Activated CD4-positive, CD25-positive, alpha-beta regulatory T cell treated with anti-CD3 and anti-CD28 coated beads, Interleukin-2, amount 50 U/mL, for 72 hours (primary cell): ENCODE measurements at regions not wholly inside any gene's neighbourhood (a gene's known extent, or its start where the extent isn't known, plus 50 kb on each side); places are given as distances from the start of the nearest gene placed in this dataset.
"Not testable (repeated sequence)": the region's sequence is repeated elsewhere in the genome, so short reads cannot be mapped to it uniquely, and the experiment has no call there.

Experiments
- DNase-seq: peaks from one replicate; pipeline ENCODE4 v3.0.0; 2021

DNA sequence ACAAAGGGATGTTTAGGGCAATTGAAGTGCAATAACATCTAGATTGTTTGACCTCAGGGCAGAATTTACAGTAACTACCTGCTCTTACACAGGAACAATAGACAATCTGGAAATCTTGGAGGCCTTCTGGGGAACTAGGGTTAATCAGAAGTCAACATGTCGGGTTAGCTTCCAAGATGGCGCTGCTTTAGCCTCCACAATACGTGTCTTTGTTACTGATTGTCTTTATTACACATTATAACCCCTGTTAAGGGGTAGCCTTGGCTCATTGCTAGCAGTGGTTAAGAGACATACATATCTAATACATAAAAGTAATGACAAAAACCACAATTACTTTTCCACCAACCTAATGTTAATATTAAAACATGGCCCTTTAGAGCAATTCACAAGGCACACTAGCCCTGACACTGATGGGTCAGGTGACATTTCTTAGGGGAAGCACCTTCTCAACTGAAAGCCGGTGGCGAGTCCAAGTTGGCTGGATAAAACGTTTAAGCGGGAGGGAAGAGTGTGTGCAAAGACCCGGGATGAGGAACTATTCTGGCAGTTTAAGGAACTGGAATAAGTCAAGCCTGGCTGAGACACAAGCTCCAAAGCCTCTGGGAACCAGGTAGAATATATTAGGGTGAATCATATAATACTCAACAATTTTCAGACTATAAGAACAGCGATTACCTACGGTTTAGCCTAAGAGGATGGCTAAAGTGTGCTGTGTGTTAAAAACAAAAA lies 236.9 kb downstream of the BCAS1 start:
- DNase-seq: no peak

DNA sequence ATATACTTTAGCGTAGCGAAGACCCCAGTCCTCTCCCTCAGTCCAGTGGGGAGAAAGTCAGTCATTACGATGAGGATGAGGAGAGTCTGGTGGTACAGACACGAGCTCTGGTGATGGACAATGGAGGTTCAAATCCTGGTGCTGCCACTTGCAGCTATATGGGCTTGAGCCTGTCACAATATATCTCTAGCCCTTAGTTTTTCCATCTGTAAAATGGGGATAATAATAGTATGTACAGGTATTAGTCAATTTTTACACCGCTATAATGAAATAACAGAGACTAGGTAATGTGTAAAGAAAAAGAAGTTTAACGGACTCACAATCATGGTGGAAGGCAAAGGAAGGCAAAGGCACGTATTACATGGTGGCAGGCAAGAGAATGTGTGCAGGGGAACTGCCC lies 237.9 kb downstream of the BCAS1 start:
- DNase-seq: no peak

DNA sequence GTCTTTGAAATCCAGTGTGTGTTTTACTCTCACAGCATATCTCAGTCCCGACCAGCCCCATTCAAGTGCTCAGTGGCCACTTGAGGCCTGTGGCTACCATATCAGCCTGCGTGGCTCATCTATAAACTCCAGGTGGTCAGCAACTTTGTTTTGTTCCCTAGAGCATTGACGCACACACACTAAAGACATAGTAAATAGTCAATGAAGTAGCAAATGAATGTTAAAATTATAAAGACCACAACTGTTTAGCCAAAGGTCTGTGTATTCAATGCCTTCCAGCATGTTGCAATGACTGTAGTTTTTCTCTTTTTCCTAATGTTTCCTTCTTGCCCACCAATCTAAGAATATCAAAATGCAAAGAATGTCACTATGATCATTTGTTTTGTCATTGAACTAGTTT lies 238.2 kb upstream of the ZNF217 start:
- DNase-seq: no peak

DNA sequence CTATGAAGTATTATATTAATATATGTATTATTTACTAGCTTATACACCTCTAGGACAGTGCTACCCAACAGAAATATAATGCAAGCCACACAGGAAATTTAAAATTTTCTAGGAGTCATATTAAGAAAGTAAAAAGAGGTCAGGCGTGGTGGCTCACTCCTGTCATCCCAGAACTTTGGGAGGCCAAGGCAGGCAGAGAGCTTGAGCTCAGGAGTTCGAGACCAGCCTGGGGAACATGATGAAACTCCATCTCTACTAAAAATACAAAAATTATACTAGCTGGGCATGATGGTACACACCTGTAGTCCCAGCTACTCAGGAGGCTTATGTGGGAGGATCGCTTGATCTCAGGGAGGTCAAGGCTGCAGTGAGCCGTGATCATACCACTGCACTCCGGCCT lies 237.6 kb upstream of the ZNF217 start:
- no peak for DNase-seq

DNA sequence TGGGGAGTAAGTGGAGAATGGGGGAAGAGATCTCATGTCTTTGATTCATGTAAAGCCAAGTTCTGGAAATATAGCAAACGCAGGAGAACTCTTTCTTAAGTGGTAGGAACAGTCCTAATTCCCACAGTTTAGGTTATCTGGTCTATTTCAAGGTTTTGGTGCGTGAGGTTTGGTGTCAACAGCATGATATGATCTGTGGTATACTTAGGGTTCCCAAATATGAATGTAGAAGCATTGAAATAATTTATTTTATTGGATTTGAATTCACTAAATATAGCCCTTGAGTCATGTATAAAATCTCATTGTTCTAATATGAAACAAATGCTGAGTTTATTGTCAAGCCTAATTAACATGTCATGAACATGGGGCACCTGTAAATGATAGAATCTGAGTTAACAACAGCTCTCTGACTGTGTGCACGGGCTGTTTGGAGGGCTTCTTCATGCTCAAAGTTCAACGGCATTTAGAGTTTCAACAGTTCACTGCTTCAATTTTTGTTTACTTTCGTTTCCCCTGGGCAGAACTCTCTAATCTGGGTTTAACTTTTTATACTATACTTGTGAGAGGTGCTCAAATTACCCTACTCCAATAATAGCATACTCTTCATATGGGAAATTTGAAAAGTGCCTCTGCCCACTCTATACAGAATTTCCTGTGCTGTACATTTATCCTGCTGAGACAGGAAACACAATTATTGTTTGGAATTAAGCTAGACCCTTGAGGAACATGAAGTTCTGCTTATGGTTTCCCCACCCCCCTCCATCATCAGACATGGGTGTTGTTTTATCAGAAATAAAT lies 236.3 kb upstream of the ZNF217 start:
- no peak for DNase-seq

DNA sequence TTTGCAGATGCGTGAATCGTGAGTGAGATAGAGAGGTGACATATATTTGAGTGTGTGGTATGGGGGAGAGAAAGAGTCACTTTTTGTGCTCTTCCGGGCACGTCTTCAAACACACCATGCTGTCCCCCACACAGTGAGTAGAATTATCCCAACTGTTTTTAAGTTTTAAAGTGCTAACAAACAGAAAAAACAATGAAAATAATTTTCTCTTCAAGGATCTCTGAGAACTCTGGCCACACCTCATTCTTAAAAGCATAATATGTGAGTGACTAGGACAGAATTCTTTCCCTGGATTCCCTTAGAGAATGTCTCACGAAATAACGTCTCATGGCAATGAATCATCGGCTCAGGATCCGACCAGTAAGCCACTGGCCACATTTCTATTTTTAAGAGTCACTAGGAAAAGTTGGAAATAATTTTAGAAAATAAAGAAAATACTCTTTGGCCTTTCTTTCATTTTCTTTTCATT lies 235.7 kb upstream of the ZNF217 start:
- DNase-seq: no peak

DNA sequence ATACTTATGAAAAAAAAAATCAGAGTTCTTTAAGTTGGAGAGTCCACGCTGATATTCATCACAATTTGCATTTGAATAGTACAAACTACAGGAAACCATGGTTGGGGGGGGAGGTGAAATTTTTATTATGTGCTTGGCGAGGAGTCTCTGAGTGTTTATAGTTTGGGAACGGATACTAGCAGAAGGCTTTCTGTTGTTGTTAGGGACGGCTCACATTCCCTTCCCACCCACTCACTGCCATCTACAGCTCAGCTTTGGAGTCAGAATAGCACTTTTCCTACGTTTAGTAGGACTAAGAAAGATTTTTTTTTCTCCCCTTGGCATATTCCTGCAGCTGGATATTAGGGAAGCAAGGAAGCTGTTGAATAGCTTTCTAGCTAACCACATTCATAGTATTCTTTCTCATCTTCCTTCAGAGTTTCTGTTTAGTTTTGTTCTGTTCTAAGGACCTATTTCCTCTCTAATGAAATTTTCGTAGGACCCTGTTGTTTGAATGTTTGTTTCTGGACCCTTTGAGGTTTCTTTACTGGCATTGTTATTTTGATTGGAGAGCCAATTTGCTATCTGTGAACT lies 235.1 kb upstream of the ZNF217 start:
- no peak for DNase-seq

DNA sequence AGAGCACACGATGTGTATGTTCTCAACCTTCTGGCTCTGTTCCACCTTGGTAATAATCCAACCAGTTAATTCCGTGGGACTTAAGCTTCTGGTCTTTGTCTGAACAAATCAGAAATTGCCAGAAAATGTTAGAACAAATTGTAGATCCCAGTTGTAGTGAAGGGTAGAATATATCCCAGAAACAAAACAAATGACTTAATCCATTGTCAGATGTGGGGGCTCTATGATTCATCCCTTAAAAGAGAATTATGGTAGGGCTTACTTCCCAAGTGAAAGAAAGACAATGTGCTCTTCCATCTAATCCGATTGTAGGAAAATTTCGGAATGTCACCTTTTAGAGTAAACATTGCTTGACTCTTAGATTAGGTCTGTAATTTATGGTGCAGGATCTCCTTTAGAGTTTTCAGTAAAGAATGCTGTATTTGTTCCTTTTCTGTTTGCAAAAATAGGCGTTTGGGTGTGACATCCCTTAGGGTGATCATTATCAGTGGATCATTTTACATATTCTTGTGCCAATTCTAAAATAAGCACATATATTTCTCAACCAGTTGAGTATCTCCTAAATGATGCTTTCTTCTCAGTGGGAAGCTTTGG lies 234.5 kb upstream of the ZNF217 start:
- no peak for DNase-seq

DNA sequence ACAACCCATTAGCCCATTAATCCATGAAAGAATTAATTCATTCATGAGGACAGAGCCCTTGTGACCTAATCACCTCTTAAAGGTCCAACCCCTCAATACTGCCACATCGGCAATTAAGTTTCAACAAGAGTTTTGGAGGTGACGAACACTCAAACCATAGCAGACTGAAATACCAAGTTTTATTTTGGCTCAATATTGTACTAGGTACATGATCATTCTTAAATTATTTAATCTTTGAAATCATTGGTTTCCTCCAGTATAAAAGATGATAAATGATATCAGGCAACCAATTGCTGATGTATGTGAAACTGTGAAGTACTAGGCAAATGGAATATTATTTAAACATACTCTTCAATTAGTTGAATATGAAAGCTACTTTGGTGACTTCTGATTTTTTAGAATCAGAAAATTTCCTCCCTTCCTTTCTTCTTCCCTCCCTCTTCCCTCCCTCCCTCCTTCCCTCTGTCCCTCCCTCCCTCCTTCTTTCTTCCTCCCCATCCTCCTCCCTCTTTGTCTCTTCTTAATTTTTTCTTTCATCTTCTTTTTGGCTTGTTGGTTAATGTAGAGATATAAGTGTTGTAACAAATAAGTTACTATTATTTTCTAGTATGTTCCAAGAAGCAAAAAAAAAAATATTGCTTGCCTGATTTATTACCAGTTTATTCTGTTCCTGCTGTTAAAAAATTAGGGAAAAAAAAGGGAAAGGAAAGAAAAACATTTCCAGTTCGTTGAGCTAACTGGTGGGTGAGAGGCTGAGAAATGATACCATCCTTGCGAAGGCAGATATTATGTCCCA lies 233.9 kb upstream of the ZNF217 start:
- no peak for DNase-seq

DNA sequence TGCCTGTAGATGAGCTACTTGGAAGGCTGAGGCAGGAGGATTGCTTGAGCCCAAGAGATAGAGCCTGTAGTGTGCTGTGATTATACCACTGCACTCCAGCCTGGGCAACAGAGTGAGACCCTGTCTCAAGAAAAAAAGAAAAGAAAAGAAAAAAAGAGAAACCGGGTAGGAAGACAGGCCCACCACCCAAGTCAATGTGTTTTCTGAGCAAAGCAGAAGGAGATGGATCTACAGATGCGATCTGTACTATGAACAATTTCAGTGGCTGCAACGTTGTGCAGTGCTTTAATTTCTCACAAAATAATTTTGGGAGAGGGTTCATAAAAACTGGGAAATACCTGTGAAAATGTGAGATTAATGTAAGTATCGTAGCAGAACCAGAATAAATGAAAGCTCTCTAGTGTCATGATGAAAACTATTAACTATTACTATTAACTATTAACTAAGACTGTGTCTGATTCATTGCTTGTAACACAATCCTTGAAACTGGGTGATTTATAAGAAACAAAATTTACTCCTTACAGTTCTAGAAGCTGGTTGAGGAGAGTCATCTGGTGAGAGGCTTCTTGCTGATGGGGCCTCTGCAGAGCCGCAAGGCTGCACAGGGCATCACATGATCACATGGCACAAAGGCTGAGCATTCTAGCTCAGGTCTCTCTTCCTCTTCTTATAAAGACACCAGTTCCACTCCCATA lies 233.1 kb upstream of the ZNF217 start:
- no peak for DNase-seq

DNA sequence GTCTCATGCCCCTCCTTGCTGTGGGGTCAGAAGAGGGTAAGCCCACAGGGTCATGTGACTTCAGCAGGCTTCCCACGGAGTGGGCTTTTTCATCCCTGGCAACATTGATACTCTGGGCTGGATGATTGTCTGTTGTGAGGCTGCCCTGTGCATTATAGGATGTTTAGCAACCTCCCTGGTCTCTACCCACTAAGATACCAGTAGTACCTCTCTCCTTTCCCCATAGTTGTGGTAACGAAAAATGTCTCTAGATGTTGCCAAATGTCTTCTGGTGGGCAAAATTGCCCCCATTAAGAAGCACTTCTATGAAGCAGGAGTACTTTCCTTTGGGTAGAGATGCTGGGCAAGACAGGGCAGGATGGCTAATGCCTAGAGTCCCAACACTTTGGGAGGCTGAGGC lies 232.5 kb upstream of the ZNF217 start:
- DNase-seq: no peak

DNA sequence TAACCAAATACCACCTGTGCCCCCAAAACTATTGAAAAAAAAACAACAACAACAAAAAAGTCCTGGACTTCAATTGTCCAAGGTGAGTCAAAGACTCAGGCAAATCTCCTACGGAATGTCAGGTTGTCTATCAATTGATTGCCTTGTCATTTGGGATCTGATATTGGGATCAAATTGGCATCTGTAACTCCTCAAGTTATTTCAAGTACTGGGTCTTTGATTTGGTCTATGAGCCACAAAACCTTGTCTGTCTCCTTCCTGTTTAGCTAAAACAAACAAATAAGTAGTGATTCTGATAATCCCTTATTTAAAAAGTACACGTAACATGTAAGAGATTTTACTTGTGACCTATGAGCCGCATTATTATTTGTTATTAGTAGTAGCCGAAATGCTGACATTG lies 231.6 kb upstream of the ZNF217 start:
- DNase-seq: no peak

DNA sequence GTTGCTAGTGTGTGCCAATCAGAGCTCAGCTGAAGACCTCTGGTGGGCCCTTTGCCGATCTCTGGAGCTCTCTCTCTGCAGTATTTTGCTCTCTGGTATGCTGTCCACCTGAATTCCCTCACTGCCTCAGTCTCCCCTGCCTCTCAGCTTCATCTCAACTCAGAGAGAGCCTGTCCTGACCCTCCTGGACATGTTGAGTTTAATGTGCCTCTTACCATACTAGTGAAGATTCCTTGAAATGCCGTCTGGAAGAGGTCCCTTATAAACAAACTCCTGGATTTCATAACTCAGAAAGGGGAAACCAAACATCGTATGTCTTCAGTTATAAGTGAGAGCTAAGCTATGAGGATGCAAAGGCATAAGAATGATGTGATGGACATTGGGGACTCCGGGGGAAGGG lies 231.1 kb upstream of the ZNF217 start:
- DNase-seq: no peak

DNA sequence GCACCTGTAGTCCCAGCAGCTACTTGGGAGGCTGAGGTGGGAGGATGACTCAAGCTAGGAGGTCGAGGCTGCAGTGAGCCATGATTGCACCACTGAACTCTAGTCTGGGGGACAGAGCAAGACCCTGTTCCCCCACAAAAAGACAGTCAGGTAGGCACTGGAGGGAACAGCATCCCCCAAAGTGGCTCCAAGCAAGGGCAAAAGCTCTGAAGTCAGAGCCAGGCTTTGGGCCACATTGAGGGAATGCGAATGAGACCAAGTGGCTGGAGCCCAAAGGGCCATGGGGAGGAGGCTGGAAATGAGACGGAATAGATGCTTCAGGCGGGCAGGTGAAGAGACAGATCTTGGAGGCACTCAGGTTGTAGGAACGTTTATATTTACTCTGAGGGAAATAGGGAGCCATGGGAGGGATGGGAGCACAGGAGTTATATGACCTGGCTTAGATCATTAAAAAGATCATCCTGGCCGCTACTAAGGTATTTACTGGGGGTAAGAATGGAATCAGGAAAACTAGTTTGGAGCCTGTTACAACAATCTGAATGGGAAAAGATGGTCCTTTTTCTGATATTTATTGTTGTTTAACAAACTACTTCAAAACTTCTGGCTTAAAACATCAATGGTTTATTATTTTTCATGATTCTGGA lies 229.6 kb upstream of the ZNF217 start:
- DNase-seq: no peak

DNA sequence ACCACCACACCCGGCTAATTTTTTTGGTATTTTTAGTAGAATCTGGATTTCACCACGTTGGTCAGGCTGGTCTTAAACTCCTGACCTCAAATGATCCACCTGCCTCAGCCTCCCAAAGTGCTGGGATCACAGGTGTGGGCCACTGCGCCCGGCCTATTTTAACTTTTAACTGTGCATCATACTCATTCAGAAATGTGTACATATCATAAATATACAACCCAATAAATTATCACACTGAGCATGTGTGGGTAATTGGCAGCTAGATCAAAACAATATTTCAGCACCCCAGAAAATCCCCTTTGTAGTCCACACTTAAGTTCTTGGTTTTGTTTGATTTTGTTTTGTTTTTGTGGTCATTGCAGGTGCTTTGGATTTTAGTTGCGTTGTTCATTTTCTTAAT lies 228.9 kb upstream of the ZNF217 start:
- DNase-seq: no peak

DNA sequence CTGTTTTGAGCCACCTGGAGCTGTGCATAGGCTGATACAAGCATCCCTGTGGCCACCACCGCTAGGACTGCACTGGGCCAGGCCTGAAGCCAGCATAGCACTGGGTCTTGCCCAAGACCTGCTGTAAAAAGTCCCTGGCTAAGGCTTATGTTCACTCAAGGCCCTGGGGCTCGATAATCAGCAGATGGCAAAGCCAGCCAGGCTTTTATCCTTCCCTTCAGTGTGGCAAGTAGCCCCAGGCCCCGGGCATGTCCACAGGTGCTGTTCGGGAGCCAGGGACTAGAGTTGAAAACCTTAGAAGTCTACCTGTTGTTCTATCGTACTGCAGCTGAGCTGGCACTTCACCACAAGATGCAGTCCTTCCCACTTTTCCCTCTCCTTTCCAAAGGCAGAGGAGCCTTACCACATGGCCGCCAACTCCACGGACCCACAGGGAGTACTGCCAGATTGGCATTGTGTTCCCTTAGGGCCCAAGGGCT lies 226.4 kb upstream of the ZNF217 start:
- DNase-seq: no peak

DNA sequence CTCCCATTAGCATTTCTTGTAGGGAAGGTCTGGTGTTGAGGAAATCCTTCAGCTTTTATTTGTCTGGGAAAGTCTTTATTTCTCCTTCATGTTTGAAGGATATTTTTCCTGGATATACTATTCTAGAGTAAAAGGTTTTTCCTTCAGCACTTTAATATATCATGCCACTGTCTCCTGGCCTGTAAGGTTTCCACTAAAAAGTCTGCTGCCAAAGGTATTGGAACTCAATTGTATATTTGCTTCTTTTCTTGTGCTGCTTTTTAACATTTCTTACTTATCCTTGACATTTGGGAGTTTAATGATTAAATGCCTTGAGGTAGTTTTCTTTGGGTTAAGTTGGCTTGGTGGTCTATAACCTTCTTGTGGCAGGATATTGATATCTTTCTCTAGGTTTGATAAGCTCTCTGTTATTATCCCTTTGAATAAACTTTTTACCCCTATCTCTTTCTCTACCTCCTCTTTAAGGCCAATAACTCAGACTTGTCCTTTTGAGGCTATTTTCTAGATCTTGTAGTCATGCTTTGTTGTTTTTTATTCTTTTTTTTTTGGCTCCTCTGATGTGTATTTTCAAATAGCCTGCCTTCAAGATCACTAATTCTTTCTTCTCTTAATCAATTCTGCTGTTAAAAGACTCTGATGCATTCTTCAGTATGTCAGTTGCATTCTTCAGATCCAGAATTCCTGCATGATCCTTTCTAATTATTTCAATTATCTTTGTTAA lies 225.0 kb upstream of the ZNF217 start:
- no peak for DNase-seq

DNA sequence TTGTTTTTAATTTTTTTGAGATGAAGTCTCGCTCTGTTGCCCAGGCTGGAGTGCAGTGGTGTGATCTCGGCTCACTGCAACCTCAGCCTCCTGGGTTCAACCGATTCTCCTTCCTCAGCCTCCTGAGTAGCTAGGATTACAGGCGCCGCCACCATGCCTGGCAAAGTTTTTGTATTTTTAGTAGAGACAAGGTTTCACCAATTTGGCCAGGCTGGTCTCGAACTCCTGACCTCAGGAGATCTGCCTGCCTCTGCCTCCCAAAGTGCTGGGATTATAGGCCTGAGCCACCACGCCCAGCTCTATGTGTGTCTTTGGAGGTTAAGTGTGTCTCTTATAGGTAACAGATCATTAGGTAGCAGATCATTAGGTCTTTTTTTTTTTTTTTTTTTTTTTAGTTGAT lies 223.9 kb upstream of the ZNF217 start:
- not testable (repeated sequence) for DNase-seq

DNA sequence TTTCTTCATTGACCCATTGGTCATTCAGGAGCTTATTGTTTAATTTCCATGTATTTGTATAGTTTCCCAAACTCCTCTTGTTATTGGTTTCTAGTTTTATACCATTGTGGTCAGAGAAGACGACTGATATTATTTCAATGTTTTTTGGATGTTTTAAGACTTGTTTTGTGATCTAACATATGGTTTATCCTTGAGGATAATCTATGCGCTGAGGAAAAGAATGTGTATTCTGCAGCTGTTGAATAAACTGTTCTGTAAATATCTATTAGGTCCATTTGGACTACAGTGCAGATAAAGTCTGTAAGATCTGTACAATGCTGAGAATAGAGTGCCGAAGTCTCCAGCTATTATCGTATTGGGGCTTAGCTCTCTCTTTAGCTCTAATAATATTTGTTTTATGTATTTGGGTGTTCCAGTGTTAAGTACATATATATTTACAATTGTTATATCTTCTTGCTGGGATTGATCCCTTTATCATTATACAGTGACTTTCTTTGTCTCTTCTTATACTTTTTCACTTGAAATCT lies 223.3 kb upstream of the ZNF217 start:
- no peak for DNase-seq

DNA sequence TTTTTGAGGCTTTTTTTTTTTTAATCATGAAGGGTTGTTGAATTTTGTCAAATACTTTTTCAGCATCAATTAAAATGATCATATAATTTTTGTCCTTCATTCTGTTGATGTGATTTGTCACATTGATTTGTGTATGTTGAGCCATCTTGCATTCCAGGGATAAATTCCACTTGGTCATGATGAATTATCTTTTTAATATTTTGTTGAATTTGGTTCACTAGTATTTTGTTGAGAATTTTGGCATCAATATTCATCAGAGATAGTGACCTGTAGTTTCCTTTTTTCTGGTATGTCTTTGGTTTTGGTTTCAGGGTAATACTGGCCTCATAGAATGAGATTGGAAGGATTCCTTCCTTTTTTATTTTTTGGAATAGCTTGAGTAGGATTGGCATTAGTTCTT lies 221.9 kb upstream of the ZNF217 start:
- DNase-seq: no peak

DNA sequence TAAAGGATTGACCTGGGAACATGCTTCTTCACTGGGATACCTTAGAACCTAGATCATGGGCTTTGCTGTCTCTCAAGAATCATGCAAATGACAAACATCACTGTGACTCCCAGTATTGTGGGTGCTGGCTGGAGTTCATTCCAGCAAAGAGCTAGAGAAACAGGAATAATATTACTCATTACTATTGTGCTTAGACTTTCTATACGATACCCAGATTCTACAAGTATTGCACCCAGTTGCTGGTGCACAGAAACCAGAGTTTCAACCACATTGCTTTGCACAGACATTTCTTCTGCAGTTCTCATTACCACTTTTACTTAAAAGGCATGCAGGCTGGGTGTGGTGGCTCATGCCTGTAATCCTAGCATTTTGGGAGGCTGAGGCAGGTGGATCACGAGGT lies 220.4 kb upstream of the ZNF217 start:
- DNase-seq: no peak
